Panc1 (cell line): ENCODE measurements at regions not wholly inside any gene's neighbourhood (a gene's known extent, or its start where the extent isn't known, plus 50 kb on each side); places are given as distances from the start of the nearest gene placed in this dataset.

ENCODE experiments used
- ATAC-seq: fragments of 200-7000 bp; cut with Tn5 transposase; 2 replicates; pipeline ENCODE4 v1.9.1; 2020; ENCODE audit warnings: mild to moderate bottlenecking, moderate library complexity
- BruUV-seq: library from RNA; stranded (reverse); fragments of 400-500 nt; replicated peaks from 2 replicates; lab custom pipeline; 2021; lab: Mats Ljungman, UMichigan
- CTCF ChIA-PET: fragments of 300-600 bp; sonication (Branson Sonifier 250); formaldehyde crosslinking; loops from one replicate; lab custom pipeline; 2022; ENCODE audit warnings: antibody characterized with exemption; lab: Charles Lee
- POLR2A ChIA-PET: fragments of 300-600 bp; sonication (Branson Sonifier 250); formaldehyde crosslinking; loops from one replicate; lab custom pipeline; 2022; ENCODE audit warnings: antibody characterized with exemption; lab: Charles Lee
- DNase-seq: peaks from one replicate; pipeline ENCODE4 v3.0.0-alpha.2; 2010; ENCODE audit warnings: low read depth, low spot score
- H3K27ac ChIP-seq: 2 replicates; pipeline ENCODE4 v1.5.1; 2011; ENCODE audit warnings: mild to moderate bottlenecking, low read length, inconsistent platforms
- H3K27me3 ChIP-seq: fragments of 200-500 bp; sonication (Bioruptor generic); 2 replicates; pipeline ENCODE4 v1.6.0; 2014; ENCODE audit warnings: low read length, inconsistent platforms; ENCODE audit not compliant: control insufficient read depth, insufficient read depth
- H3K36me3 ChIP-seq: fragments of 200-500 bp; sonication (Bioruptor generic); 2 replicates; pipeline ENCODE4 v1.5.1; 2014; ENCODE audit warnings: inconsistent platforms, mild to moderate bottlenecking, low read length, moderate library complexity; ENCODE audit not compliant: control insufficient read depth, insufficient read depth
- H3K4me1 ChIP-seq: 2 replicates; pipeline ENCODE4 v1.5.1; 2011; ENCODE audit warnings: inconsistent platforms, mild to moderate bottlenecking, low read length, moderate library complexity; ENCODE audit not compliant: control insufficient read depth, insufficient read depth
- H3K4me3 ChIP-seq, 2 experiments: 2 replicates each; pipeline ENCODE4 v1.5.1; 2011 to 2012; ENCODE audit warnings: low read depth in 2 of 2, low read length in 2 of 2, mild to moderate bottlenecking in 2 of 2, inconsistent platforms in 1 of 2, moderate library complexity in 1 of 2
- H3K9me3 ChIP-seq: fragments of 200-500 bp; sonication (Bioruptor generic); 2 replicates; pipeline ENCODE4 v1.5.1; 2014; ENCODE audit warnings: low read depth, mild to moderate bottlenecking, inconsistent platforms, low read length, moderate library complexity; ENCODE audit not compliant: control insufficient read depth, insufficient read depth
- POLR2AphosphoS5 ChIP-seq: IDR thresholded peaks from 2 replicates; pipeline ENCODE4 v1.6.1; 2012; ENCODE audit warnings: mild to moderate bottlenecking, low read depth, low read length, moderate library complexity
- SIN3A ChIP-seq: IDR thresholded peaks from 2 replicates; pipeline ENCODE4 v1.6.1; 2012; ENCODE audit warnings: low read depth, mild to moderate bottlenecking, low read length, moderate library complexity, borderline replicate concordance; ENCODE audit not compliant: insufficient read depth
- TCF7L2 ChIP-seq: IDR thresholded peaks from 2 replicates; pipeline ENCODE4 v1.6.1; 2011; ENCODE audit warnings: mild to moderate bottlenecking, low read depth, low read length, inconsistent platforms
- in situ Hi-C: cut with HindIII; loops from 2 replicates; pipeline ENCODE4 v1.10.0; 2016; ENCODE audit warnings: low sequenced_read_pairs, low pct_unique_long_range_greater_than_20kb
- intact Hi-C: fragments of 100-400 bp; cut with micrococcal nuclease; formaldehyde crosslinking; loops from one replicate; pipeline ENCODE4 v1.10.0; 2022; ENCODE audit not compliant: unreplicated experiment
- TF ChIP-seq, protein P1 (sequence below): fragments of 450-650 bp; IDR thresholded peaks from 2 replicates; pipeline ENCODE4 v1.5.1; 2017; ENCODE audit warnings: mild to moderate bottlenecking
- TF ChIP-seq, protein P2 (sequence below), 2 experiments: IDR thresholded peaks; 2 replicates each; pipeline ENCODE4 v1.6.1; 2011 to 2012; ENCODE audit warnings: low read depth in 2 of 2, control low read depth in 1 of 2, low read length in 1 of 2, mild to moderate bottlenecking in 1 of 2, moderate library complexity in 1 of 2; ENCODE audit not compliant: insufficient read depth in 1 of 2

DNA sequence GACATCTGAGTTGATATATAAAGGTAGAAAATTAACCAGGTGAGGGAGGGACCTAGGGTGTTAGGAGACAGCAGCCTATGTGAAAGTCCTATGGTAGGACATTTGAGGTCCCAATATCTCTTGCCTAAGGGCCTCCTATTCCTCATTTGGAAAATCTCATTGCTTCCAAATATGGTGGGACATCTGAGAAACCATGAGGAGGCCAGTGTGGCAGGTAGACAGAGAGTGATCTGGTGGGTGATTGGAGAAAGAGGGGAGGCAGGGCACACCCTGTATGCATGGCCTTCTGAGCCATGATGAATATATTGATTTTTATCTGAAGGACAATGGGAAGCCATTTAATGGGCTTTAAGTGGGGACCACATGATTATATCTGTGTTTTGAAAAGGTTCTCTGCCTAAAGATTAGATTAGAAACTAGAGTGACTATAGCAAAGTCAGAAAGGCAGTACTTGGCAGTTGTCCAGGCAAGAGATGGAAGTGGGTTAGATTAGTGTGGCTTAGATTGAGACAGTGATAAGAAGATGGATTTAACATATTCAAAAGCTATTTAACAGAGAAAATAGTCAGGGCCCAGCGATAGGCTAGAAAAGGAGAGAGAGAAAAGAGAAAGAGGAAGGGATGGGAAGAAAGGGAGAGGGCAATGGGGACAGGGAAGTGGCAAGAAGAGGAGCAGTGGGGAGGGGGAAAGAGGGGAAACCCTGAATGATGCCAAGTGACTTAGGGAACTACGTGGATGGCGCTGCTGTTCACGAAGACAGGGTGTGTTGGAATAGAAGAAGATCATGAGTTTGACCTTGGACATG is 237.2 kb upstream of the SRRM4 start:
- no peaks in the 10 kb centered on the region for H3K4me1 ChIP-seq
- TF ChIP-seq, protein P1, sequence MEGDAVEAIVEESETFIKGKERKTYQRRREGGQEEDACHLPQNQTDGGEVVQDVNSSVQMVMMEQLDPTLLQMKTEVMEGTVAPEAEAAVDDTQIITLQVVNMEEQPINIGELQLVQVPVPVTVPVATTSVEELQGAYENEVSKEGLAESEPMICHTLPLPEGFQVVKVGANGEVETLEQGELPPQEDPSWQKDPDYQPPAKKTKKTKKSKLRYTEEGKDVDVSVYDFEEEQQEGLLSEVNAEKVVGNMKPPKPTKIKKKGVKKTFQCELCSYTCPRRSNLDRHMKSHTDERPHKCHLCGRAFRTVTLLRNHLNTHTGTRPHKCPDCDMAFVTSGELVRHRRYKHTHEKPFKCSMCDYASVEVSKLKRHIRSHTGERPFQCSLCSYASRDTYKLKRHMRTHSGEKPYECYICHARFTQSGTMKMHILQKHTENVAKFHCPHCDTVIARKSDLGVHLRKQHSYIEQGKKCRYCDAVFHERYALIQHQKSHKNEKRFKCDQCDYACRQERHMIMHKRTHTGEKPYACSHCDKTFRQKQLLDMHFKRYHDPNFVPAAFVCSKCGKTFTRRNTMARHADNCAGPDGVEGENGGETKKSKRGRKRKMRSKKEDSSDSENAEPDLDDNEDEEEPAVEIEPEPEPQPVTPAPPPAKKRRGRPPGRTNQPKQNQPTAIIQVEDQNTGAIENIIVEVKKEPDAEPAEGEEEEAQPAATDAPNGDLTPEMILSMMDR: no peak
- TF ChIP-seq, protein P2, sequence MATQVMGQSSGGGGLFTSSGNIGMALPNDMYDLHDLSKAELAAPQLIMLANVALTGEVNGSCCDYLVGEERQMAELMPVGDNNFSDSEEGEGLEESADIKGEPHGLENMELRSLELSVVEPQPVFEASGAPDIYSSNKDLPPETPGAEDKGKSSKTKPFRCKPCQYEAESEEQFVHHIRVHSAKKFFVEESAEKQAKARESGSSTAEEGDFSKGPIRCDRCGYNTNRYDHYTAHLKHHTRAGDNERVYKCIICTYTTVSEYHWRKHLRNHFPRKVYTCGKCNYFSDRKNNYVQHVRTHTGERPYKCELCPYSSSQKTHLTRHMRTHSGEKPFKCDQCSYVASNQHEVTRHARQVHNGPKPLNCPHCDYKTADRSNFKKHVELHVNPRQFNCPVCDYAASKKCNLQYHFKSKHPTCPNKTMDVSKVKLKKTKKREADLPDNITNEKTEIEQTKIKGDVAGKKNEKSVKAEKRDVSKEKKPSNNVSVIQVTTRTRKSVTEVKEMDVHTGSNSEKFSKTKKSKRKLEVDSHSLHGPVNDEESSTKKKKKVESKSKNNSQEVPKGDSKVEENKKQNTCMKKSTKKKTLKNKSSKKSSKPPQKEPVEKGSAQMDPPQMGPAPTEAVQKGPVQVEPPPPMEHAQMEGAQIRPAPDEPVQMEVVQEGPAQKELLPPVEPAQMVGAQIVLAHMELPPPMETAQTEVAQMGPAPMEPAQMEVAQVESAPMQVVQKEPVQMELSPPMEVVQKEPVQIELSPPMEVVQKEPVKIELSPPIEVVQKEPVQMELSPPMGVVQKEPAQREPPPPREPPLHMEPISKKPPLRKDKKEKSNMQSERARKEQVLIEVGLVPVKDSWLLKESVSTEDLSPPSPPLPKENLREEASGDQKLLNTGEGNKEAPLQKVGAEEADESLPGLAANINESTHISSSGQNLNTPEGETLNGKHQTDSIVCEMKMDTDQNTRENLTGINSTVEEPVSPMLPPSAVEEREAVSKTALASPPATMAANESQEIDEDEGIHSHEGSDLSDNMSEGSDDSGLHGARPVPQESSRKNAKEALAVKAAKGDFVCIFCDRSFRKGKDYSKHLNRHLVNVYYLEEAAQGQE (IDR thresholded peaks at IDR 0.05; ENCODE audit: insufficient read depth in 1 of 2, low read depth in 2 of 2, low read length in 1 of 2): no peak
- TF ChIP-seq TCF7L2: no peak
- TF ChIP-seq POLR2AphosphoS5: no peak
- TF ChIP-seq SIN3A: no peak
- POLR2A ChIA-PET: no interaction called here
- no peak overlapping the region for H3K27ac ChIP-seq
- DNase-seq (no peak), ATAC-seq (no peak)
- no peaks in the 10 kb centered on the region for H3K9me3 ChIP-seq
- in situ Hi-C loops (no loop called here), intact Hi-C loops (no loop called here)
- CTCF ChIA-PET: no interaction called here
- no peaks in the 10 kb centered on the region for H3K36me3 ChIP-seq
- BruUV-seq: no TSS peak
- no peak overlapping the region for H3K4me3 ChIP-seq
- H3K27me3 ChIP-seq: no peaks in the 10 kb centered on the region

DNA sequence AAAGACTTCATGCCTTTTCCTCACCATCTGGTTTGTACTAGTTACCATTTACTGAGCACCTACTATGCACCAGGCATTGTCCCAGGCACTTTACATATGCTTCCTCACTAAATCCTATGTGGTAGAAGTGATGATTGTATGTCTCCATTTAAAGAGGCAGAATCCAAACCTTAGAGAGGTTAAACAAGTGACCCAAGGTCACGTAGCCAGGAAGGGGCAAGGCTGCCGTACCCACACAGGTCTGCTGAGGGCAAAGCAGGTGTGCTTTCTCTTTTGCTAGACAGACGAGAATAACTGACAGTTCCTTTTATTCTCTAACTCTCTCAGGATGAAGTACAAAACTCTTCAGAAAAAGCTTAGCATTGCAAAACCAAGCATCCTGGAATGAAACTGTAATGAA is 235.2 kb upstream of the SRRM4 start:
- TF ChIP-seq, protein P2 (IDR thresholded peaks at IDR 0.05; ENCODE audit: insufficient read depth in 1 of 2, low read depth in 2 of 2, low read length in 1 of 2): no peak
- in situ Hi-C loops (no loop called here), intact Hi-C loops (no loop called here)
- H3K27ac ChIP-seq: no peak overlapping the region
- ATAC-seq (no peak), DNase-seq (no peak)
- no peaks in the 10 kb centered on the region for H3K9me3 ChIP-seq
- POLR2A ChIA-PET: no interaction called here
- no peaks in the 10 kb centered on the region for H3K27me3 ChIP-seq
- CTCF ChIA-PET: no interaction called here
- no peaks in the 10 kb centered on the region for H3K36me3 ChIP-seq
- no peak overlapping the region for H3K4me3 ChIP-seq
- no peaks in the 10 kb centered on the region for H3K4me1 ChIP-seq
- BruUV-seq: no TSS peak
